Loucy (cell line): ENCODE measurements at regions not wholly inside any gene's neighbourhood (a gene's known extent, or its start where the extent isn't known, plus 50 kb on each side); places are given as distances from the start of the nearest gene placed in this dataset.

Experiments
- CTCF ChIP-seq: fragments of 200-600 bp; sonication (generic); conservative IDR thresholded peaks from 2 replicates; pipeline ENCODE4 v1.5.1; 2014; ENCODE audit warnings: mild to moderate bottlenecking, antibody characterized with exemption, low read length
- EZH2phosphoT487 ChIP-seq: fragments of 200-600 bp; IDR thresholded peaks from 2 replicates; pipeline ENCODE4 v1.6.1; 2018; ENCODE audit warnings: antibody characterized with exemption, mild to moderate bottlenecking, moderate library complexity, borderline replicate concordance

DNA sequence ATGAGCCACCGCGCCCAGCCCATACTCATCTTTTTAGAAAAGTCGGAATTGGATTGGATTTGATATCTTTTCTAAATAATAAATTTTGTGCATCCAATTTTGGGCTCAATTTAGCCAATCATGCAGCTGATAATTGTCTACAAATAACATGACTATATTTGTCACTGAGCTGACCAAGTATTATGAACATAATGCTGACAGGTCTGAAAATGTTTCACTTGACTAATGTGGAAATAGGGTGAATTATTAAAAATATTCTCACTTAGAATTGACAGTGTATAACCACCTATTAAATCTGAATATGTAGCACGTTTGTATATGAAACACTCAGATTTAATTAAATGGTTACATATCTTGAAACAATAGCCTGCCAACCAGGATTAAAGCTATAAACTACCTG lies 657.2 kb upstream of the FSHR start:
- no peak for TF ChIP-seq CTCF
- no peak for TF ChIP-seq EZH2phosphoT487
